GM21737 (cell line): ENCODE measurements at regions not wholly inside any gene's neighbourhood (a gene's known extent, or its start where the extent isn't known, plus 50 kb on each side); places are given as distances from the start of the nearest gene placed in this dataset.

Experiments
- ATAC-seq: cut with Tn5 transposase; IDR thresholded peaks from one replicate; pipeline ENCODE4 v1.9.1; 2021; ENCODE audit warnings: mild to moderate bottlenecking, moderate library complexity; ENCODE audit not compliant: unreplicated experiment

DNA sequence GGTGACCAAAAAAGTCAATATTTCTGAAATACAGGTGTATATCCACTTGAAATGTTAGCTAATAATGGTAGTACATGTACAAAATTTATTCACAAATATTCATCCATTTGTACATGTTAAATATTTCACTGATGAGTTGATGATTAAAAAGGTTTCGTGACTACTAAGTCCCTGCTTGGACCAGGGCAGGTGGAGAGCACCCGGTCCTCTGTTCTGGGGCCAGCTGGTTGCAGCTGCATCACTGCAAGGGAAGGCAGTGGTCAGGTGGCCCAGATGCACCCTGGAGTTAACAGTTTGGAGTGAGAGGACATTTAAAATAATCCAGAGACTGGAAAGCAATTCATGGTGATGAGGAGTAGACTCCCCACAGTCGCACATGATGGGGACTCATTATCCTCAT, 141.2 kb downstream of the ZBTB18 start:
- ATAC-seq = no peak

DNA sequence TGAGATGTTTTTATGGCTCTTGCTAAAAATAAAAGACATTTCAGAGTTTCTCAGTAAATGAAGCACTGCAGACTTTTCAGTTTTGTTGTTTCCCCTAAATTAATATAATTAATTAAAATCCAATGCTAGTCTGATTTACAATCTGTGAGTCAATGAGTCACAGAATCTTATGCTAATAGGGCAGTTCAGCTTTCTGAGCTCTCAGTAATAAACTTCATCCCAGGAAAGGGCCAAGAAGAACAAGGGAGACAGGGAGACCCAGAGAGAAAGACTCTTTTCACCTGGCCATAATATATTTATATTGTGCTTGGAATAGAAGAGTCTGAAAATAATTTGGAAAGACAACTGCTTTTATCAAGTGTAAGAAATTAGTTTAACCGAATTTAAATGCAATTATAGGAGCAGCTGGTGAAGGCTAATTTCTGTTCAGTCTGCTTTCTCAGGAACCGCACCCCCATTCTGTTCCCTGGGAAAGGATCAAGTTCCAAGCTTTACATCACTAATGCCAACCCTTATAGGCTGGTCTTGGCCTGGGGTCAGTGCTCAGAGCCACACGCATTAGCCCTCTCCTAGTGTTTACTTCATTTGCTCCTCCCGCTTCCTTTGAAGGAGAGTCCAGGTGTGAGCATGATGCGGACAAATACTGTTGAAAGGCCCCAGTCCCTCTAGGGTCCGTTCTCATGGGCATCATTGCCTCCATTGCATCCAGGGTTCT, 145.6 kb downstream of the ZBTB18 start:
- no peak for ATAC-seq

DNA sequence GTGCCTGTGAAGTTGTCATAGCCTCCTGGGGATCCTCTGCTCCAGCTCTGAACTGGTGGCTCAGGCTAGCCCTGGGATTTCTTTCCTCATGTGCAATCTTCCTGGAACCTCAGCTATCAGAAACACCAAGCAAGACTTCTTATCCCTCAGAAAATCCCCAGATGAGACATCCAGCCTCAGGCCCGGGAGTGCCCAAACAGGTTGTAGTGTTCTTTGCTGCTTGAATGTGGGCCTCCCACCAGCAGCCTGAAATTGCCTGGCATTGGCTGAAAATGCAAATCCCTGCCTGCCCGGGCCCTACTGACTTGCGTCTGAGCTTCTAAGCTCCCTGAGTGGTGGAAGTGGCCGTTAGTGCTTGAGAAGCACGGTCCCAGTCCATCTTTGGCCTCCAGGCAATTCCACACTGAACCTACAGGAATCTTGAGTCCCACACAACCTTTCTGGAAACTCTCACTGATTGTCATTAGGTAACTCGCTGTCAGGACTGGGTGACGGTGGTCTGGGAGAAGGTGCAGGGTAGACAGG, 146.8 kb downstream of the ZBTB18 start:
- no peak for ATAC-seq

DNA sequence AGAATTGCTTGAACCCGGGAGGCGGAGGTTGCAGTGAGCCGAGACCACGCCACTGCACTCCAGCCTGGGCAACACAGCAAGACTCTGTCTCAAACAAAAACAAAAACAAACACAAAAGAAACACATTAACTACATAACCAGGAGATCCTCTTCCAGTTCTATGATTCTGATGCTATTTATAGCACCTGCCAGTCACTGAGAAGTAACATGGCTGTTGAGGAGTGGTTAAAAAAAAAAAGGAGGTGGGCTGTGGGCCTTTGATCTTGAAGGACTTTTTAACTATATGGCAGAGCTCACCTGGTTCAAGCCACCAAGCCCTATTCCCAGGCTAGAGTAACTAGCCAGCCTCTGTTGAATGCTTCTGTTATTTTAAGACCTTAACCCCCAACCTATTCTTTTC, 148.8 kb downstream of the ZBTB18 start:
- no peak for ATAC-seq

DNA sequence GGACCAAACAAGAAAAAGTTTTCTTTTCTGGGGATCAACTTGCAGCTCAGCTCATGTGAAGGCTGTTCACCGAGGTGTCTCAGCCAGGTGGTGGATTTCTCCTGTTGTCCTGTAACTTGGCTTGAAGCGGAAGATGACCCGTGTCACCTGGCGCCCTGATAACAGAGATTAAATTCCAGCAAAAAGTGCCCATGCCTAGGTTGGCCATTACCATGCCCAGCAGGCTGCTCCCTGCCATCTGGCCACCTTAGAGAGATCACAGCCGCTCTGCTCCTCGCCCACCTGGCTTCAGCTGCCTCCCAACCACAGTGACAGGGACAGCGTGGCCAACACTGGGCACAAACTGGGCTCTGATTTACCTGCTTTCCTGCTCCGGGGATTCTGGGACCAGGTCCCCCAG, 149.5 kb downstream of the ZBTB18 start:
- ATAC-seq = no peak

DNA sequence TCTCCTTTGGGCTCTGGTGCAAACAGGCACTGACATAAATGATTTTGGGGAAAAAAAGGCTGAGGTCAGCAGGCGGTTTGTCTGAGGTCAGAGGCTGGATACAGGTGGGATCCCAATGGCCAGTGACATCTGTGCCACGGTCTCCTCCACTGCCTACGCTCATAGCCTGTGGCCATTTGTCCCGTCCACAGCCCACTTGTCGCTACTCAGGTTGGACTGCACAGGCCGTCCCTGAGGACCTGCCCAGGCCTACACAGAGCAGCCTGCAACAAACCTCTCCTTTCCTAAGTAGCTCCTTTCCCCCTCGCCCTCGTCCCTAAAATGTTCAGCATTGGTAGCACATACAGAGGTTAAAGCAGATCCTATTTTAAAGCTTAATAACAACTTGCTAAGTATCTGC, 150.7 kb downstream of the ZBTB18 start:
- ATAC-seq = no peak

DNA sequence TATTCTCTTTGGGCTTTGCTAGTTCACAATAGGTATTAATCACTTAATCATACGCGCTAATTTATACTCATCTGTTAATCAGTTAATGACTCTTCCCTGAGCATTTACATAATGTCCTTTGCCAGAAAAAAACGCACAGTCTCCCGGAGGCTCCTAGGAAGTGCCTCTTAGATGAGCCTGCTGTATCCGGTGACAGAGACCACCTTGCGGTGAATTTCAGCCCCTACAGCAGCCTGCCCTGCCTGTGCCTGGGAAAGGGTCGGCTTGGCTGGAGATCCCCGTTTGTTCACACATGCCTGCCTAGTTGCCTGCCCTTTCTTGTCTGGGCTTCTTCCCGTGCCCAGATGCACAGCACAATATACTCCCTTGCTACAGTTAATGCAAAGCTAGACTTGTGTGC, 152.9 kb downstream of the ZBTB18 start:
- no peak for ATAC-seq

DNA sequence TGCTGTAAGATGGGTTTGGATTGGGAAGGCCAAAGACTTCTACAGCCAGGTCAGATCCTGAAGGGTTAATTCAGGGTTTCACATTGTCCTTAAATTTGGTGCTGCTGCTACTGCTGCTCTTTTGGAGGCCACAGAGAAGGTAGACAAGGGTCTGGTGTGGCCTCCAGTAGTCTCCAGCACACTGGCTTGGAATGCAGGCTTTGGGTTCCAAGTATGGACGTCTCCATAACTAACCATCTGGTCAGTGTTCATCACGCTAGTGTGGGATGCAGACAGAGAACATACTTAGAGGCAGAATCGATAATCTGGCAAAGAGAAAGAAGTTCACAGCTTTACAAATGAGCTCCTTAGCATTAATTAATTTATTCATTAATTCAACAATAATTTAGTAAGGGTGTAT, 154.1 kb downstream of the ZBTB18 start:
- ATAC-seq = no peak

DNA sequence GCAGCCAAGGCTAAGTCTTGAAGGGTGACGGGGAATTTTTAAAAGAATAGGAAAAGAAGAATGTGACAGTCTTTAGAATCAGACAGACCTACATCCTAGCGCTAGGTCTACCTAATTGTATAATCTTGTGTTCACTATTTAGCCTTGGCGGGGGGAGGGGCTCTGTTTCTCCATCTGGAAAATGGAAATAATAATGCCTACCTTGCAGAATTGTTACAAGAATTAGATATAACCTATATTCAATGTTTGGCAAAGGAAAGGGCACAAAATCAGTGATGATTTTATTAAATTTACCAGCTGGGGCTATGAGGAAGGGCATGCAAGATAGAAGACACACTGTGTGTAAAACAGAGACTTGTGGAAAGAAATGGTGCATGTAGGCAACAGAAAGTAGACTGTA, 154.8 kb downstream of the ZBTB18 start:
- no peak for ATAC-seq

DNA sequence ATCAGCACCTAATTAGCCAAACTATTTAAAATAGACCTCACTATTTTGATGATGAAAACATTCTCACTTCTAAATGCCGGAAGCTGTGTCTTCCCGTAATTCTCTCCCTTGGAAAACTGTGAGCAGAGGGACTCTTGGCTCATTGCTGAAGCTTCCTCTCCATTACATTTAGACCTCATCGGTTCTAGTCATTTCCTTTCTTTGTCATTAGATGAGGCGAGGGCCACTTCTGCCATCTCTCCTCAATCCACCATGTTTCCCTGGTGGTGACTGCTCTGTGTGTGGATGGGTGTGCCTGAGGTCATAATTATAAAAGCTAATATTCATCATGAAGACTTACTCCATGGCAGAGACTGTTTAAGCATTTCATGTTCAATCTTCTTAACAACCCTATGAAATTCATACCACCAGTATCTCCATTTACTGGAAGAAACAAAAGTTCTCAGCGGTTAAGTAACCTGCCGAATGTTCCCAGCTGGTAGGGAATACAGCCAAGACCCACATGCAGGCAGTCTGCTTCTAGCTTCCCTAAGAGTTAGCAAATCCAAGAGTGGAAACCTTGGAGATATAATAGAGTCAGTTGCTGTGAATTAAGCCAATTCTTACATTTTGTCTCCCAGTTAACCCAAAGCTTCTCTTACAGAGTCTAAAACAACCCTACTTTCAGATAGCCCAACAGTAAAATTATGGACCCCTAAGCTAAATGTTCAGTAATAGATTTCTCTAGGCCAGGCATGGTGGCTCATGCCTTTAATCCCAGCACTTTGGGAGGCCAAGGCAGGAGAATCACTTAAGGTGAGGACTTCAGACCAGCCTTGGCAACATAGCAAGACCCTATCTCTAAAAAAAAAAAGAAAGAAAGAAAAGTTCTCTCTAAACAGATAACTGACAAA, 156.2 kb downstream of the ZBTB18 start:
- ATAC-seq = no peak

DNA sequence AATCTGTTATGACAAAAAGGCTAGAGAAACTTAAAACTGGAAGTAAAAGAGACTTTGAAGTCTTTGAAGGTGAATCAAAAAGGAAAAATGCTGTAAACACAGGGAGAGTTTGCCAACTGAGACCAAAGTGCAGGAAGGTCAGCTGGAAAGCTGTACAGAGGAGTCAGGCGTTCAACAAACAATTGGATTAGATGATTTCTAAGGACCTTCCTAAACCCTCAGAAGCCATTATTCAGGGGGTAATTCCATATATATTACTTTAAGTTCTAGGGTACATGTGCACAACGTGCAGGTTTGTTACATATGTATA, 156.8 kb downstream of the ZBTB18 start:
- no peak for ATAC-seq

DNA sequence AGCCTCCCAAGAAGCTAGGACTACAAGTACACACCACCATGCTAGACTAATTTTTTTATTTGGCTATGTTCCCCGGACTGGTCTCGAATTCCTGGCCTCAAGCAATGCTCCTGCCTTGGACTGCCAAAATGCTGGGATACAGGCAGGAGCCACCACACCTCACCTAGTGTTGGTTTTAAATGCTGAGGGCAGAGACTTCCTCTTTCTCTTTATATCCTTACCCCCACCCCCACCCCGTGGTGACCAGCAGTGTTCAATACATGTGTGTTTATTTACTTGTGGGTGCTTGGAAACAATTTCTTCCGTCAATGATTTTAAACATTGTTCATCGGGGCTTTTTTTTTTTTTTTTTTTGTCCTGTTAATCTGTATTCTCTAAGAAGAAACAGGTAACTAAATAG, 158.9 kb downstream of the ZBTB18 start:
- ATAC-seq = no peak

DNA sequence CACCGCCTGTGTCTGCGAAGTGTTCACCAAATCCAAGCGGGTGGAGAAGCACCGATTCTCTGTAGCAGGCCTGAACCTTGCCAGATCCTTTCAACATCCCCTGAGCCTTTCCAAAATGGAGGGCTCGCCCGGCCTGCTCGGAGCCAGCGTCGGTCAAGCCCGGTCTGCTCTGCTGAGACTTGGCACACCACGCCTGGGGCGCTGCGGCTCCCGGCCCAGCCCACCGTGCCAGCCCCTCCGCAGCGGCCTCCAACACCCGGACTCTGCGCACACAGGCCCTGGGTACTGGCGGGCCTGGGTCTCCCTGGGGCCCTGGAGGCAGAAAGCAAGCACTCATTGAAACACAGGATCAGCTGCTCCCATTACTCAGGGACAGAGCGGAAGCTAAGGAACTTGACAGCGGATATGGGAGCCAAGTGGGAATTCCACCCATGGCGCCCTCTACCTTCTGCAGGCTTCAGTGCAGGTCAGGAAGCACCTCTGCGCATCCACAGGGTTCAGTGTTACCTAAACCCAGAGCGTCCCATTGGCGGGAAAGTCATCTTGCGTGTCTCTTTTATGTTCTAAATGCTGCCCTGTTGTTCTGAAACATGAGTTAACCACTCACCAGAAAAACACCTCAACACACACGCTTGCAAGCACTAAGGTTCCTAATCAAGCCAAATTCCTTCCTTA, 159.9 kb downstream of the ZBTB18 start:
- no peak for ATAC-seq

DNA sequence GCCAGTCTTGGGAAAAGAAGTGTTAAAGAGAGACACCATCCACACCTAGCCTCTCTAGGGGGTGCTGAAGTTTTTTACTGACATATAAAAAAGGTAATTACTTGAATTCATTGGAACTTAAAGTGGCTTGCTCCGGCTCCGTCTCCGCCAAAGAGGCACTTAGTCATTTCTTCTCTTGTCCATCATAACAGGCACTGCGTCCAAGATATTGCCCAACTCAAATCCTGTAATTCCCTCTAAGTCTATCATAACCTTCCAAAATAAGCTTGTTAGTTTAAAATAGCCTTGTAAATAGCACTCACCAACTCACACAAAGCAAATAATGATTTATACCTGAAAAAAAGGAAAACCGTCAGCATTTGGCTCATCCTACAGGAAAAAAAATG, 160.5 kb downstream of the ZBTB18 start:
- ATAC-seq = no peak

DNA sequence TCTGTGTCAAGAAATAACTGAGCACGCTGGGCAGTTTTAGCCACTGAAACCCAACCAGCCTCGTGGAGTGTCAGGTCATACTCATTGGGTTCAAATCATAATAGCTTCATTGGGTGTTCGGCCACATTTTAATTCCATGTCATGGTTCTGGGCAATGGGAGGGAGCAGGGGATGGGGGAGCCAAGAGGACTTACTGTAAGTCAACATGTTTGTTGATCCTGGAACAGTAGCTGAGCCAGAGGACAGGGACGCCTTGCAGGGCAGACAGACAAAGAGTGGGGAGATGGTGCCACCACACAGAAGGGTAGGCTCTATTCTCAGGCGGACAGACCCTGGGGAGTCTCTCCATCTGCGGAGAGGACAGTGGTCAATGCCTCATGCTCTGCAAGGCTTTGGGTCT, 161.1 kb downstream of the ZBTB18 start:
- no peak for ATAC-seq

DNA sequence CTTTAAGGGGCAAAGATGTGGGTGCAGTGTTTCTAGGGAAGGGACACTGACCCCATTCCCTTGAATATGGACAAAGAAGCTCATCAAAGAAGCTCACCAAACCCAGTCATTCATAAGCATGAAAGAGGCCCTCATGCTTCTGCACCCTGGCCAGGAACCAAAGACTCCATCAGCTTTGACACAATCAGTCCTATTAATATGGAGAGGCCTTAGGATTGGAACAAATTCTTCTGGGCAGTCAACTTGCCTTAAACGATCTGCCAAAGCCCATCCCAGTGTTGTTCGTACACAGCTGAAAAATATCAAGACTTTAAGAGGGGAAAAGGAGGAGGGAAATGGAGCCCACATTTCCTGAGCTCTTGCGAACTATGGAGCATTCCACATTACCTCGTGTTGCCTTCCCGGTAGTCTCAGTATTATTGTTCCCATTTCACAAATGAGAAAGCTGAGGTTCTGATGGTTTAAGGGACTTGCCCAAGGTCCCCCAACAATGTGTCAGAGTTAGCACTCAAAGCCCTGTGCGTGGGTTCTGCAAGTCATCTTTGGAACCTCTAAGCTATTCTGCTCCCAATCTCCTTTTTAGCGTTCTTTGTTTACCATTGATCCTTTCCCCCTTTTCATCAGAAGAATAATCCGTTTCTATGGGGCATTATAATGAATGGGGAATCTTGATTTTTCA, 161.9 kb downstream of the ZBTB18 start:
- no peak for ATAC-seq

DNA sequence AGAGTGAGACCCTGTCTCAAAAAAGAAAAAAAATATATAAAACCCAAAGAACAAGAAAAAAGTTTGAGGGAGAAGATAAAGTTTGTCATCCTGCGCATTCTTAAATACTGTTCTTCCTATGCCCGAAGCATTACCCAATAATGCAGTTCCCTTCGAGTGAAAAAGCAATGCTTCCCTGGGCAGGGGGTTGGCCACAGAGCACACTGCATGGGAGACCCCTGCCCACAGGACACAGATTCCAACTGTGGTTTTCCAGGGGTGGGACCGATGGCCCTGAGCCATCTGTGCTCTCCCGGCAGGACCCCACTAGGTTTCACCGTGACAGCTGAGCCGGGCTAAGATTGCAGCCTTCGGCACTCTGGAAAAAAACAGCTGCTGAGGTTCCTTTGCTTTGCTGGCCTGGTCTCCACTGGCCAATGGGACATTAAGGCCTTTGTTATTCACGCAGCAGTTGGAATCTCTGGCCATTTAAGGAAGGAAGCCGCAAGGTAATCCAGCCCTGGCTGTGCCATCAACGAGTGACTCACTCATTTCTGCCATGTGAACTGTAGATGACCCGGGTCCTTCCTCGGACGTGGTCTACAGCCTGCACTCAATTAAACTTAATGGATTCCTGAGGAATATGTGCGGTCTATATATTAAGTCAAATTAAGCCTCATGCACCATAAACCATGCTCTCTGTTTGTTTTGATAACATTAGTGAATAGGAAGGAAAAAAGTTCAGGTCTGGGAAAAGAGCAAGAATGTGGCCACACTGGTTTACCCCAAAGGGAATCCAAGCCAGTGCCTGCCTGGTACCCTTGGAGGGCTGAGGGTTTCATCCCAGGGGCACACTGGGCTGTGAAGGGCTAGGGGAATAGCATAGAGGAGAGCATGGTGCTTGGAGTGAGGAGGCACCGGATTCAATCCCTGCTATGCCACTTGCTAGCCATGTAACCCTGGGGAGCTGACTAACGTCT, 163.2 kb downstream of the ZBTB18 start:
- ATAC-seq = no peak

DNA sequence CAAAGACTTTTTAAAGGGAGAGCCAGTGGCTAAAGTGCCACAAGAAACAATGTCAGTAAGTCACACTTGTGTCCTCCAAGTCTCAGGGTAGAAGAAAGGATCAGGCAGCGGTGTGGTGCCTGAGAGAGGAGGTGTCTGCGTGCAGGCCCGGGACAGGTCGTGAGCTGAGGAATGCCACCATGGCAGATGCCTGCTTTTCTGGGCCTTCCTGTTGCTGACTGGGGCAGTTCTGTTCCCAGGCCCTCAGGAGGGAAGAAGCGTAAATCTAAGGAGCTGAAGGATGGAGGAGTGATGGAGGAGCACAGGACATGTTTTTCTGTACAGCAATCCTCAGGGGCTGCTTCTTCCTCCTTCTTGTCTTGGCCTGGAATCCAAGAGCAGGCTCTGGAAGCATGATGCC, 165.8 kb downstream of the ZBTB18 start:
- ATAC-seq = no peak

DNA sequence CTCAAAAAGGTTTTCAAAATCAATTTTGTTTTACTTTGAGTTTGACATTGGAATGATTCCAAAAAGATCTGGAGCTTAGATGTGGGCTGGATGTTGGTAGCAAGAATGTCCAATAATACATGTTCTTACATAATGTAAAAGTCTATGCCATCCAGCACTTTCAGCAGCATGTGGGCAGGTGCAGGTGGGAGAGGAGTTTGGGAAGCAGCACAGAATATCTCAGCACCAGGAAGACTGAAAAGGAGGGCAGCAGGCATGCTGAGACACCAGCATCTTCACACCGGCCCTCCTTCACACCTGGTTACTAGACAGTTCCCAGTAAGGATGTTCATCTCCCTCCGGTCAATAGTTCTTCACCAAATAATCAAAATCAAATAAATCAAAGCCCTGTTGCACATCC, 166.6 kb downstream of the ZBTB18 start:
- no peak for ATAC-seq

DNA sequence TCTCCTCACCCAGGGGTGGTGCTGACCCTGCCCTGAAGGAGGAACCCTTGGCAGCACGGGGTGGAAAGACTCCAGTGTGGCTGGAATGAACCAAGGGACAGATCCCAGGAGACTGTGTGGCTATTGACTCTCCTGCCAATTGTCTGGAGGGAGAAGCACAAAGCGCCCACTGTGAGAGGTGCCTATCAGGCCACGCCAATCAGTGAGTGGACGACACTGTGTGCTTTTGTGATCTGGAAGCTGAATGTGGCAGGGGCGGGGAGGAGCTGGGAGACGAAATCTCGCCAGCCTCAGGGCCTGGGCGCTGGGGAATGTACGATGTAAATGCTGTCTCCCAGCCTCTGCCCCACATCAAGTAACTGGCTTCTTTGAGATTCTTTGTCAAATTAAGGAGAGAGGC, 167.1 kb downstream of the ZBTB18 start:
- ATAC-seq = no peak
